ENCODE measurements at regions not wholly inside any gene's neighbourhood (a gene's known extent, or its start where the extent isn't known, plus 50 kb on each side); places are given as distances from the start of the nearest gene placed in this dataset.

DNA sequence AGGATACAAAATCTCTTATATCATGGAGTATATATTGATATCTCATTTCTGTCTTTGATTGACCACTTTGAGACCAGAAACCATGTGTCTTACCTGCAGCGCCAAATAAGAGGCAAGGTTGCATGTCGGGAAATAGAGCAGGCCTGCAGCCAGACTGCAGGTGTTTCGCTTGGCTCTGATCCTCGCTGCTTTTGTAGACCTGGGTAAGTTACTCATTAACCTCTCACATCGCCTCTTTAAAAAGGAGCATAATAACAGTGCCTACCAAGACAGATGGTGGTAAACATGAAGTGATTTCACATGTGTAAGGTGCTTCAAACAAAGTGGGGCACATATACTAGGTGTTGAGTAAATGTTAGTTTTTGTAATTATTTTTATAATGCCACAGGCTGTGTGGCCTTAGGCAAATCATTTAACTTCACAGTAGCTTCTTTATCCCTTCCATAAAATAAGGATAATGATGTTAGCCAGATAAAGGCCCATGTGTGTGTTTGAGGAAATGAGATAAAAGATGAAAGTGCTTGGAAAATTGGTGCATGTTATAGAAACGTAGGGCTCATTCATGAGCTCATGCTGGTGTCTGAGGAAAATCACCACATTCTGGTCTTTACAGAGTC is 248.8 kb upstream of the MAP3K7 start:
- no peak for DNase-seq (ENCODE audit: low read depth in 4 of 4, low spot score in 3 of 4)

DNA sequence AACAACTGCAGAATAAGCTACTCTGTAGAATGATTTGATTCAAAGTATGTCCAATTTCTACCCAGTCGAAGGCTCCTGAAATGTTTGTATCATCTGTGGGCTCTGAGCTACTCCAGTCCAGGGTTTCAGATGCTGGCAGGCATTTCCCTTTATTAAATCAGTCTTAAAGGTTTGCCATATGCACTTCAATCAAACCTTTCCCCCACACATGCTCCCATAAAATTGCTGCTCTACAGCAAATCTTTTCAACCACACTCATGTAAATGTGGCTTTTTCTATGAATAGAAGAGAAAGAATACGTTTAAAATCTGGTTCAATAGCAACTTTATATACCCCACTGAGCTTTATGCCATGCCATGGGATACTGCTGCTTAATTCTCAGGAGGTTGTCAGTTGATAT is 242.4 kb upstream of the MAP3K7 start:
- DNase-seq (ENCODE audit: low read depth in 4 of 4, low spot score in 3 of 4) = no peak

DNA sequence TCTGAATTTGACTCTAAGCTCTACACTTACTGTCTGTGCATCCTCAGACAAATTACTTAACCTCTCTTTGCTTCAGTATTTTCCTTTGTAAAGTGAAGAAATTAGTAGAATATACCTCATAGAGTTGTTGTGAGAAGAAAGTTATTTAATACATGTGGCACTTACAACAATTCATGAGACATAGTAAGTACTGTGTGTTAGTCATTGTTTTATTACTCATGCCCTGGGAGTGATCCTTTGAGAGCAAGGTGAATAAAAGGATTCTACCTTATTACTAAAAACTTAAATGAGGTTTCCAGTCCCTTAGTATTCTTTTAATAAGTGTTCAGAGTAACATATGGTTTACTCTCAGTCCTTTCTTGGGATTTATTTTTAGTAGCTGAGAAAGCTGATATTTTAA is 233.6 kb upstream of the MAP3K7 start:
- DNase-seq (ENCODE audit: low read depth in 4 of 4, low spot score in 3 of 4) = no peak

DNA sequence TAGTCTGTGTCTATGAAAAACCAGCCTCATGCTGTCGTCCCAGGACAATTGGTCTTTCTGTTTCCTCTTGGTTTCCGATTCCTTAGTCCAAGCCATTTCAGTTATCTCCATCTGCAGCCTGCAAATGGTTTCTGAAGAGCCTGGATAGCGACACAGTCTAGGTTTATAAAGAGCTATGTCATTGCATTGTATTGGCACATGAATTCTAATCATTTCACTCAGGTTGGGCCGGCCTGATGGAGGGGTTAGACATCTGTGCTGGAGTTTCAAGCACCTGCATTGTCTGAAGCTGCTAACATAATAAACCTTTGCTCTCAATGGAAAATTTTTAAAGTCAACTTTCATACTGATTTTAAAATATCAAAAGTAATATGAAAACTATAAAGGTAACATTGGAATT is 232.6 kb upstream of the MAP3K7 start:
- DNase-seq (ENCODE audit: low read depth in 4 of 4, low spot score in 3 of 4) = no peak

DNA sequence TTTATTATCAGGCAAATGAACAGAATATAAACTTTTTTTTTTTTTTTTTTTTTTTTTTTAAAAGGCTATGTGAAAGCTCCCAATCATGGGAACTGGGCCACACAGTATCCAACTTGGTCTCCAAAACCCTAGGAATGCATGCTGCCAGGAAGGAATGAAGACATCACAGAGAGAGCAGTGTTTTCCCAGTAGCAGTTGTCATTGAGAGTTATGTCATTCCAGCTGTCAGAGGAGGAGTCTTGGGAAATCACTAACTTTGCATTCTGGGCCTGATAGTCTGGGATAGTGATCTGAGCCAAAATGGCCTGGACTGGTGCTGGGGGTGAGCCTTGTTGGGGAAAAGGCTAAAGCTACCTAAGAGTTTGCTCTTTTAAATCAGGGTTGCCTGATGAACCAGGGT is 231.3 kb upstream of the MAP3K7 start:
- DNase-seq (ENCODE audit: low read depth in 4 of 4, low spot score in 3 of 4) = no peak

DNA sequence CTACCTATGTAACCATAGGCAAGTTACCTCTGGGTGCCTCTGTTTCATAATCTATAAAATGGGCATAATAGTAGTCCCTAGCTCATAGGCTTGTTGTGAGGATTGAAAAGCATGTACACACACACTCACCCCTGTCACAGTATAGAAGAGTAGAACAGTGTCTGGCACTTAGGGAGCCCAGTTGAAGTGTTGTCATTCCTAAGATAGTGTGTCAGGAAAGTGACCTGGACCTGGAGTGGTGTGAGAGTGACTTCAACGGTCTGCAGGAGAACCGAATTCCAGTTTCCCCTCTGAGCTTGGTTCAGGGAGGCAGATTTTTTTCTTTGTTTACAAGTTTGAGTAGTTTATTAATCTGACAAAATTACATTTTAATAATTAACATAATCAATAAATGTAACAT is 229.9 kb upstream of the MAP3K7 start:
- no peak for DNase-seq (ENCODE audit: low read depth in 4 of 4, low spot score in 3 of 4)

DNA sequence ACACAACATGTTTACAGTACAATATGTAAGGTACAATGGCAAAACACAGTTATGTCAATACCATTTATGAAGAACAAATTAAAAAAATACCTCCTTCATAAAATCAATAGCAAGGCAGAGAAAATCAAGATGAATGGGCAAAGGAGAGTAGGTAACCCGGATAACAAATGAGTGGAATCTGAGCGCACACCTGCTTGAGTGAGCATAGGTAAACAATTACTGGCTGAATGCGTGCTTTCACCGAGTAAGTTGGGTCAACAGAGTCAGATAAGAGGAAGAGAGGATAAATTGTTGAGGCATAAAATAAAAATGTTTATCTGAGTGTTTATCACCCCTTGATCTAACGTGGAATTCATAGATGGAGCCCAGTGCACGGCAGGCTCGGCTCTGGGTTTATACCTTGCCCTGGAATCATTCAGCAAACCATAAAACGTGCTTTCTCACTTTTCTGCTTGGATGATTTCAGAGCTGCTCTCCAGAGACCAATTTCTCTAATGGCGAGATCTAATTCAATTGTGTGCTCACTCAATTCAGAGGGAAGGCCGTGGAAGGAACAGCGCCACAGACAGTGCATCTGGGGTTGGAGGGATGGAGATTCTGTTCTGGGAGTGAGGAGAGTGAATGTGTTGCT is 224.8 kb upstream of the MAP3K7 start:
- DNase-seq (ENCODE audit: low read depth in 4 of 4, low spot score in 3 of 4) = no peak

DNA sequence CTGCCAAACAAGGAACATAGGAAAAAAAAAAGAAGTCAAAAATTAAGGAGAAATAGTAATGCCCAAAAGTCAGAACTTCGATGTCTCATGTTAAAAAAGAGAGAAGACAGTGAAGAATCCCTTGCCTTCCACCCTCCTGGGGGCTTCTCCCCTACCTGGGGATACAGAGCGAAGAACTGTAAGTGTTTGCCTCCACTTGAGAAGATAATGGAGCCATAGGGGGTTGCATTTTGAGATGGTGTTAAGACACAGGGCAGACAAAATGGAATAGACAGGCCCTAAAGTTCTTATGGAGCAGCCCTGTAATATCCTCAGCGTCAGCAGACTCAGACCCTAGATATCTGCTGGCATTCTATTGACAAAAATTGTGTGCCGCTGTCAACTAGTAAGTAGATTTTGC is 222.2 kb upstream of the MAP3K7 start:
- DNase-seq (ENCODE audit: low read depth in 4 of 4, low spot score in 3 of 4) = no peak

DNA sequence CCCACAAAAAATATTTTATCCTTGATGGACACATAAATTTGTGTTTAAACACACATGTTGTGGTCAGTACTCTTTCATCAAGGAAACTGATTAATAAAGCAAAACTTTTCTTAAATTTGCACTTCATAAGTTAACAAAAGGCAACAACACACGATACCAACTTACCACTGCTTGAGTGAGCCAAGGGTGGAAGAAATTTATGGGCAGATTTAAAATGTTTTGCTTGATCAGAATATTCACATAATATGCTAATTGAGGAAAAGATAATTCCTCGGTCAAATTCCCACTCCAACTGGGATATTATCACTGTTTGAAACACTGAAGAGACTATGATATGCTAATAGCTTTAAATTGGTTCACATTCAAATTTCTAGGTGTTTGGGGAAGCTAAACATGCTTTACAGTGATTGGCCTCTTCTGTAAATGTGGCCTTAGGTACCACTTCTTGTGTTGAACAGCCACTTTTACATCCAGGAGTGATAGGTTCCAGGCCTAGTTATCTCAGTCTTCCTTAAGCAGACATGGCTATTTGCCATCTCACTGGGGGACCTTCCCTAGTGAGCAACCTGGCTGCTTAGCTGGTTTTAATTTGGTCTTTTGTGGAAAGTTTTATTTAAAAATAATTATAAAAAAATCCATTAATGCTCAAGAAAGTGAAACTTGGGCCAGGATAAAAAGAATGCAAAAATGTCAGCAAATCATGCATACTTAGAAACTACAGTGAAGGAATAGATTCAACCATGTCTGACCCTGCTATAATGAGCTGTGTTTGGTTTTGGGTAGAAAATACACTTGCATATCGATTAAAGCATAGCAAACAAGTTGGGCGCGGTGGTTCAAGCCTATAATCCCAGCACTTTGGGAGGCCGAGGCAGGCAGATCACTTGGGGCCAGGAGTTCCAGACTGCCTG is 221.2 kb upstream of the MAP3K7 start:
- no peak for DNase-seq (ENCODE audit: low read depth in 4 of 4, low spot score in 3 of 4)

DNA sequence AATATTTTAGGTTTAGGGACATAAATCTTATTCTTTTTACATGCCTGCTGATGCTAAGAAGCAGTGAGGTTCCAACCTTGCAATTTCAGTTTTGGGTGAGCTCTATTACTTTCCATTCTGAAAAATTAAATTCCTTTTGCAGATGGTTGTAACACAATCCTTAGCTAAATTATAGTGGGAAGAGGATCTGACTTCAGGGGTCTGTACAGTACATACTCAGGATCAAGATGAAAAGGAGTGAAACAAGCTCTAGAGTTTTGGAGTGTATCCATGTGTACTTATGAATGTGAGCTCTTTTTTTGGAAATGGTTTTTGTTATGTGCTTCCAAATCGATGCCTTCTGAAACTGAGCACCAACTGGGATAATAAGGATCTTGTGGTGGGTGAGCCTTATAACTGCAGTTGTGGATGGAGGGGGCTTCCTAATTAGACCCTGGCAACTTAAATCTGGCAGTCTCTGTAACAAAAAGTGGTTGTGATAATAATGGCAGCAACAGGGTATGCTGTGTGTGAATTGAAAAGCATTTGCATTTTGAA is 218.8 kb upstream of the MAP3K7 start:
- DNase-seq (ENCODE audit: low read depth in 4 of 4, low spot score in 3 of 4) = no peak

DNA sequence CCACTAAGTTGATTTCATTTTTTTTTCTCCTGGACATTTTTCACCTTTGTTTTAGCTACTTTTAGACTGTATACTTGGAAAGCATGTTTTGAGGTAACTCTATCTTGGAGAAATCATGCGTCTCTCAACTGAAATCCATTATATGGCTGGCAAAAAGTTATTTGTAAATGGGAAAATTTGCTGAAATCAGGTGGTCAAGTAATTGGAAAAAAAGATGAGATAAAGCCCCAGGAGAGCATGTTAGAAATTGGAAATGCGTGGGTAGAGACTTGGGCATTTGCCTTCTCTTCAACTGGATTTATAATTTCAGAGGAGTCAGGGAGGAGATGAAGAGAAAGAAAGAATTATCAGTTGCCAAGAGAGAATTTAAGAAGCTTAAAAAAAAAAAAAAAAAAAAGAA is 217.1 kb upstream of the MAP3K7 start:
- DNase-seq (ENCODE audit: low read depth in 4 of 4, low spot score in 3 of 4) = no peak

DNA sequence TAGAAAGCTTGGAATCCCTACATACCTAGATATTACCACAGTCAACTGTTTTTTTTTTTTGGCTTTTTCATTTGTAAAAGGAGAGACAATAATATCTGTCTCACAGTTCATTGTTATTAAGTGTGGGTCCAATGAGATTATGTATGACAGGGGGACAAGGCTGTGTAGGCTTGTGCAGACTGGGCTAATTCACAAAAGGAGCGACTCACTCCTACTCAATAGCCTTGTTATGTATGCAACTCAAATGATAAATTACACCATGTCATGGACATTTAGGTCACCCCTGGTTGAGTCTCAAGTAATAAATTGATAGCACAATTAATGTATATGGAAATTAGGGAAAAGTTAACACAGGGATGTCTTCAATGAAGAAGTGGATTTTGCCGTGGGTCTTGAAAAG is 208.2 kb upstream of the MAP3K7 start:
- no peak for DNase-seq (ENCODE audit: low read depth in 4 of 4, low spot score in 3 of 4)

DNA sequence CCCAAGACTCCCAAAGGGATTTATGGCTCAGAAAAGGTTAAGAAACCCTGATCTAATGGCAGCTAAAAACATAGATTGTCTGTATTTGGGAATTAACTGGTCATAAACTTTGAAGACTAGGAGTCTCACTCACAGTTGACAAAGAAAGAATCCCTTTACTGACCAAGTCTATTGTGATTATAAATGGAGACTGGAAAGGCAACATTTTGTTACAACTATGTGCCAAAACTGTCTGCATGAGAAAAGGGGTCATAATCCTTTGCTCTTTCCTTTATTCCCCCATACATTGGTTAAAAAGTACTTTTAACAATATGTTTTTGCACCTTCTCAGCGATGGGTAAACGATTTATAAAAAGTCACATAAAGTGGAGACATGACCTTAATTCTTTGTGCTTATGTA is 206.9 kb upstream of the MAP3K7 start:
- DNase-seq (ENCODE audit: low read depth in 4 of 4, low spot score in 3 of 4) = no peak

DNA sequence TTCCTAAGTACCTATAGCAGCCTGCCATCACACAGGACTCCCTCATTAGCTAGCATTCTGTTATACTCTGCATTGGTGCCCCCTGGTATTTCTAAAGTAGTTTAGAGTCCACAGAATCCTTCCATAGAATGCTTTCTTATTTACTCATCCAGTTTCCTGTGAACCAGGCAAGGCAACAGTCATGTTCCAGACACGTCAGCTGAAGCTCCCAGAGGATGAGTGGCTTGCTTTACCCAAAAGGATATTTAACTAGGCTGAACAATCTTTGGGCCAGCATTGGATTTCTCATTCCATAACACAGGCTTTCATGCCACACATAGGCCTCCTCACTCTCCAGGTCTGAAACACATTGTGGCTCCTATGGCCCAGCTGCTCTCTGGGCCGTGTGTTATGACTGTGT is 203.8 kb upstream of the MAP3K7 start:
- DNase-seq (ENCODE audit: low read depth in 4 of 4, low spot score in 3 of 4) = no peak

DNA sequence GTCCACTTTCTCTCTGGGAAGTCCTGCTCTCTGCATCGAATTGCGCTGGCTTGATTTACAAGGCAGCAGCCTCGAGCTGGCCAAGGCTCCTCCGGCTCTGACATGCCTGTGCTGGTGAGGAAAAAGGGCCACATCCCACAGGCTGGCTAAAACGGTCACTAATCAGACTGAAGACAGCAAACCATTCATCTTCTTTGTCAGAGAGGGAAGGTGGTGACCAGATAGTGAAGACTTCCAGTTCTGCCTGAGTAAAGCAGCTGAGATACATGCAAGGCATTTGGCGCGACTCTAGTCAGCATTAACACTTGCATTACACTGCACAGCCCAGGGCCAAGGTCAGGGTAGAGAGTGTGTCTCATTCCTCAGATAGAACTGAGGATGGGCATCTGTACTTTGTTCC is 203.2 kb upstream of the MAP3K7 start:
- peak in 3 of 4 donors; percentile 18 to 32 (median 20) for DNase-seq (ENCODE audit: low read depth in 4 of 4, low spot score in 3 of 4)

DNA sequence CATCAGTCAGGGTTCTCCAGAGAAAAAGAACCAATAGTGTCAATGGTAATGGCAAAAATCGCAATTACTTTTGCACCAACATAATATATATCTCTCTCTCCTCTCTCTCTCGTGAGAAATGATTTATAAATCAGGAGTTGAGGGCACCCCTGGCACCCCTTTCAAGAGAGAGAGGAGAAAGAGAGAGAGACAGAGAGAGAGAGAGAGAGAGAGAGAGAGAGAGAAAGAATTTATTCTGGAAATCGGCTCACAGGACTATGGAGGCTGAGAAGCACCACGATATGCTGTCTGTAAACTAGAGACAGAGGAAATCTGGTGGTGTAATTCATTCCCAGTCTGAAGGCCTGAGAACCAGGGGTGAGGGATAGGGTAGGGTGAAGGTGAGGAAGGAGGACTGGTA is 201.9 kb upstream of the MAP3K7 start:
- DNase-seq (ENCODE audit: low read depth in 4 of 4, low spot score in 3 of 4) = no peak

DNA sequence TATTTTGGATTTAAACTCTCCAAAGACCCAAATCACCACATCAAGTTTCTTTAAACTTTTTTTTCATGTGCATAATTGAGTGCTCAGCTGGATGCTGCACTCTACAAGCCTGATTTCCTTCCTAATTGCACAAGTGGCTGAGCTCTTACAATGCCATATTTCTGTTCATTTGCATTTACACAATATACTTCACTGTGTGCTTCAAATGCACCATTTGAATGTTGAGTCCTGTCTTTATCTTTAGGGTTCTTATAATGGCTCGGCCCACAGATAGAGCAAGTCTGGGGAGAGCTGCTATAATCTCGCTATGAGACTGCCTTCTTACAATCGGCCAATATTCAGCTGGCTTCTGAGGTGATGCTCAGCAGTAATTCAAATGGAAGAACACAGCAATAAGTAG is 200.6 kb upstream of the MAP3K7 start:
- no peak for DNase-seq (ENCODE audit: low read depth in 4 of 4, low spot score in 3 of 4)

DNA sequence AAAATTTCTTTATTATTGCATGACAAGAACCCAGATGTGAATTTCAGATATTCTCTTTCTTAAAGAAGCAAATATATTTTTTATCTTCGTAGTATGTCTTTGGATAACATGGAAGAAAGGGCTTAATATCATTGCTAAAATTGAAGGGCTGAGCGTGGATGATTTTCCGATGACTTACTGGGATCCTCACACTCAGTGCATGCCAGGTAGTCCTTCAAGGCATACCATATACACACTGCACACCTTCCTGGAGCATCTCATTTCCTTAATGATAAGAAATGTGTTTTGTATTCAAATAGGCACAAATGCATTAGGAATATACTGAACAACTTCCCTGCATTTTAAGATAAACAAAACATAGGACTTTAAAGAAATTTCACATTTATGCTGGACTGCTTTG is 193.9 kb upstream of the MAP3K7 start:
- DNase-seq (ENCODE audit: low read depth in 4 of 4, low spot score in 3 of 4) = no peak

DNA sequence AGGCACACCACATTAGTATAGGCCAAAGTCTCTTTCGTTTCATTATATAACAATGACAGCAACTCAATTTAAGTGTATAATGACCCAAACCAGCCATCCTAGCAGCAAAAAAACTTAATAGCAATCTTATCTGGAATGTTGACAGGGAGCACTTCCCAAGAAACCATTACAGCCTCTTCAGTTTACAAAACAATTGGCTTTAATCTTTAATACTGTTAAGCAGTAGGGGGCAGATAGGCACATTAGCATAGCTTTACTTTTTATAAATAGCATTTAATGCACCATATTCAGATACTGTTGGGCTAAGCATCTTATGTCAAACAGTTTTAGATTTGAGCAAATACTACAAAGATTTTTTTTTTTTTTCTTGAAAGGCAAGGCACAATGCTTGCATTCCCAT is 193.3 kb upstream of the MAP3K7 start:
- DNase-seq (ENCODE audit: low read depth in 4 of 4, low spot score in 3 of 4) = no peak

DNA sequence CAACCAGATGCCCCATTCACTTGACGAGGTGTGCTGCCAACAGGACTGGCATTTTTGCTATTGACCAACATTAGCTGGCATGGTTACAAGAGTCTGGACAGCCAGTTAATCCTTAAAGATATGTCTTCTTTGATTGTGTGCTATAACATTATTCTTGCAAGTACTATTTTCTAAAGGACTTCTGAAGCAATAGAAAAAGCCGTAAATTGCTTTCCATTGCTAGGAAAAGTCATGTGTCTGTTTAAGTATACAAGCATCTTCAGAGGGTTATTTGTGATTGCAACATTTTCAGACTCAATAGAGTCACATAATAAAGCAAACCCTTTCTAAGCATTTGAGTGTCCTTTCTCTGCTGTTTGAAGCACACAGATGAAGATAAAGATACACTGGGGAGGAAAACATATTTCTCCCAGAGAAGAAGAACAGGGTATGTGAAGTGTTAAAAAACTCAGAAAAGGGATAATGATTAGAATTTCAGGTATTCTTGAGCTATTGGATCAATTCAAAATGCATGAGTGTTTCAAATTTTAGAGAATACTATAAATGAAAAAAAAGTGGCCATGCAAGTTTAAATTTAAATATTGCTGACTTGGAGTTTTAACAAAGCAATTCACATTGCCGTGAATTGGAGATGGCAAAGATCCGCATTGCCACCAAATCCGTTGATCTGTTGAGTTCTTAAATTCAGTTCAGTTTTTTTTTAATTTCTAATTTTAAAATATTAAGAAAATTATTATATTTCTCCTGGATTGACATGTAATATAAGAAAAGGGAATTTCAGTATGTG is 191.7 kb upstream of the MAP3K7 start:
- no peak for DNase-seq (ENCODE audit: low read depth in 4 of 4, low spot score in 3 of 4)

DNA sequence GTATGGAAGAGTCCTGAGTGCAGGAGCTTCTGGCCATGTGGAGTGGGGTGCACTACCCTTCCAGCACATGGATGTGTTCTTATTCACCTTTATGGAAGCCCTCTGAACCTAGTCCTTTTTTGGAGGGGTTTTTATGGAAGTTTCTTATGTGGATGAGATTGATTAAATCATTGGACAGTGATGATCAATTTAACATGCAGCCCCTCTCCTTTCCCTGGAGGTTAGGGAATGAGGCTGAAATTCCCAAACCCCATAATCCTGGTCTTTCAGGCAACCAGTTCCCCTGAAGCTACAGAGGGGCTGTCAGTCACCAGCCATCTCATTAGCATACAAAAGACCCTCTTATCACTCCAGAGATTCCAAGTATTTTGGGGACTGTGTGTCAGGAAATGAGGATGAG is 183.9 kb upstream of the MAP3K7 start:
- DNase-seq (ENCODE audit: low read depth in 4 of 4, low spot score in 3 of 4) = no peak
